Aorta (tissue), 5 donors: ENCODE measurements at regions not wholly inside any gene's neighbourhood (a gene's known extent, or its start where the extent isn't known, plus 50 kb on each side); places are given as distances from the start of the nearest gene placed in this dataset.

Experiments
- ATAC-seq: fragments of 200-7000 bp; cut with Tn5 transposase; one replicate; pipeline ENCODE4 v1.9.1; 2022; ENCODE audit warnings: moderate library complexity; ENCODE audit not compliant: low FRiP score
- DNase-seq, 2 donors: peaks; one replicate each; pipeline ENCODE4 v3.0.0-alpha.2; 2020
- H3K27ac ChIP-seq, 2 donors: one replicate each; pipeline ENCODE4 v1.5.1; 2013; ENCODE audit warnings: low read length in 2 of 2, mild to moderate bottlenecking in 2 of 2, moderate library complexity in 2 of 2, control low read depth in 1 of 2, inconsistent platforms in 1 of 2, low read depth in 1 of 2
- H3K27me3 ChIP-seq, 2 donors: one replicate each; pipeline ENCODE4 v1.6.1; 2013; ENCODE audit warnings: control low read depth in 1 of 2, low read length in 1 of 2, mild to moderate bottlenecking in 1 of 2, moderate library complexity in 1 of 2; ENCODE audit not compliant: insufficient read depth in 2 of 2, control insufficient read depth in 1 of 2
- H3K36me3 ChIP-seq, 2 donors: one replicate each; pipeline ENCODE4 v1.6.1; 2013; ENCODE audit warnings: control low read depth in 1 of 2, low read length in 1 of 2, mild to moderate bottlenecking in 1 of 2; ENCODE audit not compliant: insufficient read depth in 2 of 2, control insufficient read depth in 1 of 2
- H3K4me1 ChIP-seq, 2 donors: one replicate each; pipeline ENCODE4 v1.6.1; 2013; ENCODE audit warnings: low read length in 2 of 2, control low read depth in 1 of 2, mild to moderate bottlenecking in 1 of 2, moderate library complexity in 1 of 2; ENCODE audit not compliant: insufficient read depth in 2 of 2, control insufficient read depth in 1 of 2
- H3K4me3 ChIP-seq, 2 donors: one replicate each; pipeline ENCODE4 v1.5.1; 2013; ENCODE audit warnings: low read length in 2 of 2, control low read depth in 1 of 2, mild to moderate bottlenecking in 1 of 2
- H3K9me3 ChIP-seq: one replicate; pipeline ENCODE4 v1.6.1; 2013; ENCODE audit warnings: mild to moderate bottlenecking, low read length; ENCODE audit not compliant: control insufficient read depth
- WGBS, 2 donors: extraction: QIAGEN DNeasy Blood & Tissue Kit; methylation state at CpG; one replicate each; pipeline ENCODE4 v1.1.7; 2013; 5-methylcytosine and 5-hydroxymethylcytosine counted together
- intact Hi-C, 2 donors: fragments of 100-400 bp; cut with DNase I; formaldehyde crosslinking; loops; one replicate each; pipeline versions ENCODE4 v1.14.2 to v1.15.0; 2022
- donor health status: healthy with polysubstance abuse.
- donor health status: Bipolar disorder and iron deficiency.
- donor health status: DM: no; HTN: no; CAD: no.
- donor health status: DM: no; HTN: no; CAD: no.
- donor health status: DM: yes; HTN: yes; CAD: no.

GRCh38 chr18:22678486-22678885 is 254.6 kb upstream of the RBBP8 start:
- ATAC-seq (no peak), DNase-seq (no peak)
- no peaks in the 10 kb centered on the region for H3K27me3 ChIP-seq
- H3K4me3 ChIP-seq, result no peak overlapping the region
- 96 to 99% methylated on average over 1 of the region's 1 CpG for WGBS, 2 donors
- intact Hi-C loops, result no loop called here
- H3K27ac ChIP-seq, result no peak overlapping the region
- H3K9me3 ChIP-seq, result peaks cover 1% of the 10 kb centered on the region
- no peaks in the 10 kb centered on the region for H3K36me3 ChIP-seq
- peaks cover 0 to 2% of the 10 kb centered on the region in 2 donors for H3K4me1 ChIP-seq

DNA sequence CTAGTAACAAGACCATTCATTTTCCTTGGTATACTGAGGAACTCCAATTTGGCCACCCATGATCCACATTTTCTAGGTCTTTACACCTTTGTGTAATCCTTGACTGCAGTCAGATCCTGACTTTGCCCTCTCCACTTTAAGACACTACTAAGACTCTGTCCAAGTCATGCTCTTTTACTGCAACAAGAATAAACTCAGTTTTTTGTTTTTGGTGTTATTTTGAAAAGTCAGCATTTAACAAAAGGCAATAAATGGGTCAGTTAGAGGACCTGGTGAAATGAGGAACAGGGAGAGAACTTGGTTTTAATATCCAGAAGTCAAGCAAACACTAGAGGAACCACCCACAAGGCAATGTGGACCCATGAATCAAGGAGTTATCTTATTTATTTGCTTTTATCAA is 252.2 kb upstream of the RBBP8 start:
- Histone ChIP-seq H3K4me3 (no peak overlapping the region), H3K36me3 (no peaks in the 10 kb centered on the region), H3K9me3 (no peaks in the 10 kb centered on the region), H3K27ac (no peak overlapping the region), H3K27me3 (no peaks in the 10 kb centered on the region), H3K4me1 (peaks cover 0 to 2% of the 10 kb centered on the region in 2 donors)
- no peak for DNase-seq
- intact Hi-C loops, result no loop called here
- ATAC-seq, result no peak

DNA sequence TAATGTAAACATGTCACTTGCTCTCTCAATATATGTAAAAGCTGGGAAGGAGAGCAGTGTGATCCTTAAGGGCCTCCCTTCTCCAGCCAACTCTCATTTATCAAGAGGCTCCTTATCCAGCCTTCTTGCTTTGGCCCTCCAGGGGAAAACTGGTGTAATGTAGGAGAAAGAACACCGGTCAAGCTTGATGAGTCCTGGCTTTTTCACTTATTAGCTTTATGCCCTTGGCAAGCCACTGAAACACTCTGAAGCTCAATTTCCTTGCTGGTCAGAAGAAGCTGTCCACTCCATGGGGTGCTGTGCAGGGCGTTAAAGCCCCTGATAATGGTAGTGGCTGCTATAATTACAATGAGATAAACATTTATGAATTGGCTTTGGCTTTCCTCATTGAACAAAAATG is 251.2 kb upstream of the RBBP8 start:
- 10 to 23% methylated on average over 2 of the region's 2 CpGs for WGBS, 2 donors
- DNase-seq (no peak), ATAC-seq (no peak)
- Histone ChIP-seq H3K9me3 (no peaks in the 10 kb centered on the region), H3K4me3 (no peak overlapping the region), H3K27ac (no peak overlapping the region), H3K36me3 (no peaks in the 10 kb centered on the region), H3K27me3 (no peaks in the 10 kb centered on the region), H3K4me1 (peaks cover 0 to 2% of the 10 kb centered on the region in 2 donors)
- intact Hi-C loops, result no loop called here

DNA sequence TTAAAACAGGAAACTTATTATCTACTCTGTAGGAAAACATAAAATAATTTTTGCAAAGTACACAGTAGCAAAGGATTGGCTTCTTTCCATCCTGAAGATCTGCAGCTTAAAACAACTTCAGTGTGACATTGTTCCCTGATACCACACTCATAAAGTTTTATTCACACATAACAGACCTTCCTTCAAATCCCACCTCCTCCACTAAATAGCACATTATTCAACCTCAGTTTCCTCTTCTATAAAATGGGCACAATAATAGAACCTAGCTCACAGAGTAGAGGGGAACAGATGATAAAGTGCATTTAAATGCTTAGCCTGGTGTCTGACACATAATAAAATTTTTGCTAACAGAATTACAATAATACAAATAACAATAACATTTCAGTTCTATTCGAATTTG is 250.4 kb upstream of the RBBP8 start:
- ATAC-seq (no peak), DNase-seq (no peak)
- H3K9me3 ChIP-seq, result no peaks in the 10 kb centered on the region
- no peak overlapping the region for H3K27ac ChIP-seq
- H3K4me3 ChIP-seq, result no peak overlapping the region
- intact Hi-C loops, result no loop called here
- H3K27me3 ChIP-seq, result no peaks in the 10 kb centered on the region
- H3K4me1 ChIP-seq, result peaks cover 0 to 2% of the 10 kb centered on the region in 2 donors
- no peaks in the 10 kb centered on the region for H3K36me3 ChIP-seq
- 4 to 6% methylated on average over 1 of the region's 1 CpG for WGBS, 2 donors

DNA sequence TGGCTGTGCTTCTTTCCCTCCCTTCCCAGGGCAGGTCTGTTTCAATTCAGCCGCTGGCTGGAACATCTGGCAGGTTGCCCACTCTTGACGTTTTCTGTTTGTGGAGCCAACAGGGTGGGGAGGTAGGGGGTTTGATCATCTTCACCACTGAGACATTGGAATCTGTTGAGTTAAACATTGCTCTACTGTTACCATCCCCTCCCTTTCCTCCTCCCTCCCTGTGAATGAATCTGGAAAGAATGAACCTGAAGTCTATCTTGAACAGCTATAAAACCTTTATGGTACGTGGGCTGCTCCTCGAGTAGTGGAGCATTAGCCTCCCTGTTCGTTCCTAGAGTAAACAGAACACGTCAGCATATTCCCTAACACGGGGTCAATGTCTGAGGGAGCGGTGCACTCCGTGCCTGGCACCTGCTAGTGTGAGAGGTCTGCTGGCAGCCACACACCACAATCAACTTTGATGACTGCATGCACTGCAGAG is 249.9 kb upstream of the RBBP8 start:
- Histone ChIP-seq H3K4me1 (peaks cover 0 to 2% of the 10 kb centered on the region in 2 donors), H3K36me3 (no peaks in the 10 kb centered on the region), H3K27me3 (no peaks in the 10 kb centered on the region), H3K9me3 (no peaks in the 10 kb centered on the region), H3K4me3 (no peak overlapping the region), H3K27ac (no peak overlapping the region)
- WGBS, 2 donors, result 1 to 4% methylated on average over 9 of the region's 9 CpGs
- intact Hi-C loops, result no loop called here
- ATAC-seq (peak; percentile 73), DNase-seq (peak; percentile 65 to 83)

DNA sequence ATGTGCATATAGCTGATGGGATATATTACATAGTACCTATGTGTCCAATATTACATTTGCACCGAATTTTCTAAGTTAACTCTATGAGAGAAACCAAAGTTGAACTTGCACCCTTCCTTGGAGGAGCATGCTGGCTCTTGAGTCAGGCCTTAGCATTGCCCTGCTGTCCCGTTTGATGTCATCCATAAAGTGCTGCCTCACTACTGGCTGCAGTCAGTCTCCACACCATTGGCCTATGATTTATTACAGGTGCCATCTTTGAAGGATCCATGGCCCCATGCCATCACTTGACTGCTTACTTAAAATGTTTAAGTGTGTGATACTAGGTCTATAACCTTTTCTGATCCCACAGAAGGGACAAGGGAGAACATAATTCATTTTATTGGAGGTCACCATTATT is 249.3 kb upstream of the RBBP8 start:
- Histone ChIP-seq H3K4me3 (no peak overlapping the region), H3K27ac (no peak overlapping the region), H3K36me3 (no peaks in the 10 kb centered on the region), H3K9me3 (no peaks in the 10 kb centered on the region), H3K27me3 (no peaks in the 10 kb centered on the region), H3K4me1 (peaks cover 0 to 2% of the 10 kb centered on the region in 2 donors)
- intact Hi-C loops, result no loop called here
- DNase-seq (no peak), ATAC-seq (no peak)
- 82 to 85% methylated on average over 2 of the region's 2 CpGs for WGBS, 2 donors

DNA sequence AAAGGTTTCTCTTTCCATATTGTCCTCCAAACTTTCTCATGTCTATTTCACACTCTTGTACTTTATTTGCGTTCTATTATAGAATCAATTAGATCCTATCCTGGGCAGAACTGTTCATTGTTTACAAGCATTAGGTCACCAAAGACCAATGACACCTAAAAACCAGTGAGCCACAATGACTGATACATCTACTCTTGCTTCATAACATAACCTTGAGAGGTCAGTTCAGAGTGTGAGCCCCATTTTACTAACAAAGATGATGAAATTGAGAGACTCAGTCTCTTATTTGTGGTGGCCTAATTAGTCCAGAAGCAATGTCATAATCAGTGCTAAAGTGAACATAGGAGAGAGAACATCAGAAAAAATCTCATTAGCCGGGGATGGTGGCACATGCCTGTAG is 248.9 kb upstream of the RBBP8 start:
- Histone ChIP-seq H3K4me1 (peaks cover 0 to 2% of the 10 kb centered on the region in 2 donors), H3K27ac (no peak overlapping the region), H3K9me3 (no peaks in the 10 kb centered on the region), H3K27me3 (no peaks in the 10 kb centered on the region), H3K4me3 (no peak overlapping the region), H3K36me3 (no peaks in the 10 kb centered on the region)
- whole genome bisulfite sequencing, 2 donors, result 89 to 93% methylated on average over 2 of the region's 2 CpGs
- intact Hi-C loops, result no loop called here
- no peak for ATAC-seq
- DNase-seq, result no peak

DNA sequence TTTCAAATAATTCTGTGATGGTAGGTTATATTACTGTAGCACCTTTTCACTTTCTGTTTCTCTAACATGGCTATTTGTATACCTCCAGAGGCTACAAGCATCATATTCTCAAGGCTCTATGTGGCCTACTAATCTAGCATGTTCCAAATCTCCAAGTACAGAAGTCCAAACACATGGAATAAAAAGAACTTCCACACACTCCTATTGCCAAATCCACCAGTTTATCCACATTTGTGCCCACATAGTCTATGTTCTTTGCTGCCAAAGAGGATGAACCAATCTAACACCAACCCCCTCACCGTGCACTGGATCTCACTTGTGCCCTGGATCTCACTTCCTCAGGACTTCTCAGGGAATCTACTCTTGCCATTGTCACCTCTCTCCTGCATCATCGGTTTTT is 247.3 kb upstream of the RBBP8 start:
- Histone ChIP-seq H3K4me1 (peaks cover 0 to 2% of the 10 kb centered on the region in 2 donors), H3K27ac (no peak overlapping the region), H3K9me3 (no peaks in the 10 kb centered on the region), H3K4me3 (no peak overlapping the region), H3K36me3 (no peaks in the 10 kb centered on the region), H3K27me3 (no peaks in the 10 kb centered on the region)
- 78 to 85% methylated on average over 2 of the region's 2 CpGs for WGBS, 2 donors
- intact Hi-C loops, result no loop called here
- DNase-seq (no peak), ATAC-seq (no peak)

DNA sequence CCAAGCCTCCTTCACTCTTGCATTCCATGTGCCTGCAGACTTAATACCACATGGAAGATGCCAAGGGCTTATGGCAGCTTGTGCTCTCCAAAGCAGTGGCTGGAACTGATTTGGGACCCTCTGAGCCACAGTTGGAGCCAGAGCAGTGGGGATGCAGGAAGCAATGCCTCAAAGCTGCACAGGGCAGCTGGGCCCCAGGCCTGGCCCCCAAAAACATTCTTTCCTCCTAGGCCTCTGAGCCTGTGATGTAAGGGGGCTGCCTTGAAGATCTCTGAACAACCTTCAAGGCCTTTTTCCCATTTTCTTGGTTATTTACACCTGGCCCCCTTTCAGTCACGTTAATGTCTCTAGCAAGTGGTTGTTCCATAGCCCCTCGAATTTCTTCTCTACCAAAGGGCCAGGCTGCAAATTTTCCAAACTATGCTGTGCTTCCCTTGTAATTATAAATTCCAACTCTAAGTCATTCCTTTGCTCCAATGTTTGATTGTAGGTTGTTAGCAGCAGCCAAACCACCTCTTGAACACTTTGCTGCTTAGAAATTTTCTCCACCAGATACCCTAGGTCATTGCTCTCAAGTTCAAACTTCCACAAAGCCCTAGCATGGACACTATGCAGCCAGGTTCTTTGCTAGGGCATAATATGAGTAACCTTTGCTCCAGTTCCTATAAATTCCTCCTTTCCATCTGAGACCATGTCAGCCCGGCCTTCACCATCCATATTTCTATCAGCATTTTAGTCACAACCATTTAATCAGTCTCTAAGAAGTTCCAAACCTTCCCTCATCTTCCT is 245.0 kb upstream of the RBBP8 start:
- no peaks in the 10 kb centered on the region for H3K27me3 ChIP-seq
- no peak overlapping the region for H3K27ac ChIP-seq
- no peaks in the 10 kb centered on the region for H3K9me3 ChIP-seq
- 62 to 64% methylated on average over 3 of the region's 3 CpGs for WGBS, 2 donors
- no peaks in the 10 kb centered on the region for H3K36me3 ChIP-seq
- H3K4me1 ChIP-seq, result peaks cover 0 to 2% of the 10 kb centered on the region in 2 donors
- DNase-seq (no peak), ATAC-seq (no peak)
- intact Hi-C loops, result no loop called here
- H3K4me3 ChIP-seq, result no peak overlapping the region
